ENCODE measurements at regions not wholly inside any gene's neighbourhood (a gene's known extent, or its start where the extent isn't known, plus 50 kb on each side); places are given as distances from the start of the nearest gene placed in this dataset.
A peak's percentile ranks its signal among the peaks of the same experiment; 100 is the strongest.

DNA sequence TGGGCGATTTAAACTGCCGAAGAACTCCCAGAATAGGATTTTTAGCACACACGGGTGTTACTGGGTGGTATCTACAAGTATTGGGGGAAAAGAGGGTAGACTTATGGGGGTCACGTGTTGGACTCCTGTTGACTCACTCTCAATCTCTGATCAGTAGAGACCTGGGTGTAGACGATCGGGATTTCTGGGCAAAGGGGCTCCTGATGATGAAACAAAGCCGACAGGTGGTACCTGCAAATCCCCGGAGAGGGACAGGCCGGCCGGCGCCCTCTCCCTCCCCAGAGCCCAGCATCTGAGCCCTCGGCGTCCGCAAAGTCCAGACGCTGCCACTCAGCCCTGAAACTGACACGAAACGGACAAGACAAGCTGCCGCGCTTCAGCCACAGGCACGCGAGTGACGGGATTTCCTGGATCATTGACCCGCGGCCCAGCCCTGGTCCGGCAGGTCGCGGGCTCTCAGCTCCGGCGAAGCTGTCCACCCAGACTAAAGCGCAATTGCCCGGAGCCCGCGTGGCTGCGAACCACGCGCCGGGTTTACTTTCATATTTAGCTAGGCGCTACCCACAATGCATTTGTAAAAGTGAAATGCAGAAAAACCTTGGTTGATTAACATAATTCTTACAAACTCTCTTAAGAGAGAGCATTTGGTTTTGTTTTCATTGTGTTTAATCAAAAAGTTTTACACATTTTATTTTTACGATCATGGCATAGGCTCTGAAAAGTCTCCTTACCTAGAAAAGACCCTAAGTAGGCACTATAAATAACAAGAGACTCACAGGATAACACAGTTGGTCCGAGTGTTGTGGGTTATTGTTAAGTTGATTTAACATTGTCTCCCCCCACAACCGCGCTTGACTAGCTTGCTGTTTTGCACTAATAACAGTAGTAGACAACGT lies 56.9 kb upstream of the EZH2 start:
- peaks cover 3% of the 10 kb centered on the region for H3K4me1 Mint-ChIP-seq
- H3K79me2 ChIP-seq (ENCODE audit: low read depth) = no peaks in the 10 kb centered on the region
- H3K9ac ChIP-seq = peak overlapping the region; percentile 38
- peak overlapping the region; percentile 81 for H3K4me3 ChIP-seq
- peak overlapping the region; percentile 92 for H3K4me3 Mint-ChIP-seq
- peak; percentile 72 for DNase-seq (ENCODE audit: low spot score)
- H3K9me3 ChIP-seq (ENCODE audit: low read depth) = no peaks in the 10 kb centered on the region
- peaks cover 3% of the 10 kb centered on the region for H3K27me3 Mint-ChIP-seq (ENCODE audit: insufficient read depth, low read depth)
- no peaks in the 10 kb centered on the region for H4K20me1 ChIP-seq (ENCODE audit: low read depth)
- H3K4me2 ChIP-seq = peak overlapping the region; percentile 84
- no peaks in the 10 kb centered on the region for H3K36me3 ChIP-seq
- H3K4me1 ChIP-seq = no peaks in the 10 kb centered on the region
- peaks cover 21% of the 10 kb centered on the region for H3K27me3 ChIP-seq
- peak overlapping the region; percentile 94 for H3K27ac Mint-ChIP-seq
- peak overlapping the region; percentile 93 for H2AFZ ChIP-seq (replicated peaks)
- TF ChIP-seq, protein P1, sequence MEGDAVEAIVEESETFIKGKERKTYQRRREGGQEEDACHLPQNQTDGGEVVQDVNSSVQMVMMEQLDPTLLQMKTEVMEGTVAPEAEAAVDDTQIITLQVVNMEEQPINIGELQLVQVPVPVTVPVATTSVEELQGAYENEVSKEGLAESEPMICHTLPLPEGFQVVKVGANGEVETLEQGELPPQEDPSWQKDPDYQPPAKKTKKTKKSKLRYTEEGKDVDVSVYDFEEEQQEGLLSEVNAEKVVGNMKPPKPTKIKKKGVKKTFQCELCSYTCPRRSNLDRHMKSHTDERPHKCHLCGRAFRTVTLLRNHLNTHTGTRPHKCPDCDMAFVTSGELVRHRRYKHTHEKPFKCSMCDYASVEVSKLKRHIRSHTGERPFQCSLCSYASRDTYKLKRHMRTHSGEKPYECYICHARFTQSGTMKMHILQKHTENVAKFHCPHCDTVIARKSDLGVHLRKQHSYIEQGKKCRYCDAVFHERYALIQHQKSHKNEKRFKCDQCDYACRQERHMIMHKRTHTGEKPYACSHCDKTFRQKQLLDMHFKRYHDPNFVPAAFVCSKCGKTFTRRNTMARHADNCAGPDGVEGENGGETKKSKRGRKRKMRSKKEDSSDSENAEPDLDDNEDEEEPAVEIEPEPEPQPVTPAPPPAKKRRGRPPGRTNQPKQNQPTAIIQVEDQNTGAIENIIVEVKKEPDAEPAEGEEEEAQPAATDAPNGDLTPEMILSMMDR (IDR thresholded peaks at IDR 0.05) = no peak
- peak; percentile 40 for TF ChIP-seq EZH2 (IDR thresholded peaks at IDR 0.05)
- TF ChIP-seq EZH2phosphoT487 (IDR thresholded peaks at IDR 0.05) = peak; percentile 17
- no peaks in the 10 kb centered on the region for H3K9me3 Mint-ChIP-seq
- no peak overlapping the region for H3K27ac ChIP-seq
- peaks cover 26% of the 10 kb centered on the region for H3F3A ChIP-seq (ENCODE audit: low read depth)
- no peaks in the 10 kb centered on the region for H3K36me3 Mint-ChIP-seq

DNA sequence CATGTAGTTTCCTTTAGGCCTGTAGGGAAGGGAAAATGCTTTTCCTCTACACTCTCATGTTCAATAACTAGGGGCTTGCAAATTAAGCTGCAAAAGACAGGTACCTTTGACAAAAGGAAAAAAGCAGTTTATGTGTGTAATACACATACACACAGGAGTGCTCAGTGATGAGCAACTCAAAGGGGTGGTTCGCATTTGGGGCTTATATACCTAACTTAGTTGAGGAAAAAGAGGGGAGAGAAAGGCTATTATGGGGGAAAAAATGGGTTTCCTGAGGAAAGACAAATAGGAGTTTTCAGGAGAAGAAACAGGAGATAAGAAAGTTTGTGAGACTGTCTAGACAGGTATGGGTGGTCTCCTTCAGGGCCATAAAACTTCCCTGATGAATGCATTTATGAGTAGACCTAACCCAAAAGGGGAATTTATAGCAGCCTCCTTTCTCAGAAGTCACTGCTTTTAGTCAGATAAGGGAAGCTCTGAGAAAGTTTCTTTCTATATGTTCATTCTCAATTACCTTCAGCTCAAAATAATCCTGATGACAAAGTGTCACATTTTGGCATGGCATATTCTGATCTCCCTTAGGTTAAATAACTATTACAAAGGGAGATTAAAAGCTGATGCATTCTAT lies 55.2 kb upstream of the EZH2 start:
- Histone ChIP-seq H3K4me3 (no peak overlapping the region), H3K9ac (no peak overlapping the region), H3K27ac (no peak overlapping the region), H3K79me2 (ENCODE audit: low read depth) (no peaks in the 10 kb centered on the region), H3K27me3 (peaks cover 21% of the 10 kb centered on the region), H3F3A (ENCODE audit: low read depth) (peaks cover 15% of the 10 kb centered on the region), H3K4me1 (no peaks in the 10 kb centered on the region), H4K20me1 (ENCODE audit: low read depth) (no peaks in the 10 kb centered on the region), H2AFZ (replicated peaks) (no peak overlapping the region), H3K36me3 (no peaks in the 10 kb centered on the region), H3K4me2 (no peak overlapping the region), H3K9me3 (ENCODE audit: low read depth) (no peaks in the 10 kb centered on the region)
- peaks cover 3% of the 10 kb centered on the region for H3K27me3 Mint-ChIP-seq (ENCODE audit: insufficient read depth, low read depth)
- peaks cover 3% of the 10 kb centered on the region for H3K4me1 Mint-ChIP-seq
- H3K4me3 Mint-ChIP-seq = no peak overlapping the region
- no peak overlapping the region for H3K27ac Mint-ChIP-seq
- TF ChIP-seq EZH2phosphoT487 (IDR thresholded peaks at IDR 0.05) (no peak), EZH2 (IDR thresholded peaks at IDR 0.05) (no peak)
- TF ChIP-seq, protein P1 (IDR thresholded peaks at IDR 0.05) = no peak
- DNase-seq (ENCODE audit: low spot score) = no peak
- H3K9me3 Mint-ChIP-seq = no peaks in the 10 kb centered on the region
- H3K36me3 Mint-ChIP-seq = no peaks in the 10 kb centered on the region

DNA sequence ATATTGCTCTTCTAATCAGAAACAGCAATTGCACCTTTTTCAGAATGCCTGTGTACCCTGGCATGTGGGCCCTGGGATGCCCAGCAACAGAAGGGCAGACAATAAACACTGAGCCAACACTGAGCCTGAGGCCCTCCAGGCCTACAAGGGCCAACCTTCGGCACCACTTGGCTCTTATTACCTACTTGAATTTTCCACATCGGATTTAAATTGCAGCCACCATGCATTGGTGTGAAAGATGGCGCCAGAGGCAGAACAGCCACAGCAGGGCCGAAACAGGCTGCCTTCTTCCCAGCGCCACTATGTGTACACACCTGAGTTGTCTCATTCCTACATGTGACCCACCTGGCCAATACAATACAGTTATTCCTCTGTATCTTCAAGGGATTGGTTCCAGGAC lies 51.4 kb upstream of the EZH2 start:
- TF ChIP-seq EZH2phosphoT487 (IDR thresholded peaks at IDR 0.05) = no peak
- TF ChIP-seq EZH2 (IDR thresholded peaks at IDR 0.05) = no peak
- TF ChIP-seq, protein P1 (IDR thresholded peaks at IDR 0.05) = no peak
- Histone ChIP-seq H3K9ac (no peak overlapping the region), H3K4me1 (no peaks in the 10 kb centered on the region), H3K36me3 (no peaks in the 10 kb centered on the region), H3K27me3 (peaks cover 5% of the 10 kb centered on the region), H3K9me3 (ENCODE audit: low read depth) (no peaks in the 10 kb centered on the region), H3F3A (ENCODE audit: low read depth) (peaks cover 5% of the 10 kb centered on the region), H3K27ac (no peak overlapping the region), H3K79me2 (ENCODE audit: low read depth) (no peaks in the 10 kb centered on the region), H3K4me3 (no peak overlapping the region), H3K4me2 (no peak overlapping the region), H2AFZ (replicated peaks) (no peak overlapping the region), H4K20me1 (ENCODE audit: low read depth) (no peaks in the 10 kb centered on the region)
- Mint-ChIP-seq H3K27me3 (ENCODE audit: insufficient read depth, low read depth) (no peaks in the 10 kb centered on the region), H3K27ac (no peak overlapping the region), H3K9me3 (no peaks in the 10 kb centered on the region), H3K4me3 (no peak overlapping the region), H3K4me1 (peaks cover 2% of the 10 kb centered on the region), H3K36me3 (no peaks in the 10 kb centered on the region)
- no peak for DNase-seq (ENCODE audit: low spot score)
